IMR-90 (cell line): ENCODE measurements at regions not wholly inside any gene's neighbourhood (a gene's known extent, or its start where the extent isn't known, plus 50 kb on each side); places are given as distances from the start of the nearest gene placed in this dataset.

Source experiments
- ATAC-seq: fragments of 200-7000 bp; cut with Tn5 transposase; 2 replicates; pipeline ENCODE4 v1.9.1; 2020; ENCODE audit warnings: low read depth, mild to moderate bottlenecking, moderate library complexity
- BruUV-seq: library from RNA; stranded (reverse); fragments of 400-500 nt; replicated peaks from 2 replicates; lab custom pipeline; 2021; lab: Mats Ljungman, UMichigan
- CTCF ChIA-PET: fragments of 300-600 bp; formaldehyde crosslinking; extraction: SDS; loops from one replicate; lab custom pipeline; 2021; ENCODE audit warnings: antibody characterized with exemption; lab: Yijun Ruan, JAX
- POLR2A ChIA-PET: fragments of 300-600 bp; sonication (Branson Sonifier 250); formaldehyde crosslinking; loops from one replicate; lab custom pipeline; 2022; ENCODE audit warnings: antibody characterized with exemption; ENCODE audit not compliant: unreplicated experiment; lab: Charles Lee
- DNase-seq: peaks from one replicate; pipeline ENCODE4 v3.0.0; 2013
- H2AFZ ChIP-seq: replicated peaks from 2 replicates; pipeline ENCODE3; 2013; ENCODE audit warnings: low read length, mild to moderate bottlenecking; ENCODE audit not compliant: poor library complexity
- H2AK5ac ChIP-seq: 2 replicates; pipeline ENCODE4 v1.6.1; 2013; ENCODE audit warnings: low read depth, low read length, inconsistent platforms
- H2AK9ac ChIP-seq: replicated peaks from 2 replicates; pipeline ENCODE3; 2013; ENCODE audit warnings: mild to moderate bottlenecking, low read depth, low read length, moderate library complexity; ENCODE audit not compliant: poor library complexity
- H2BK120ac ChIP-seq: 2 replicates; pipeline ENCODE4 v1.6.1; 2013; ENCODE audit warnings: low read depth, low read length, inconsistent platforms
- H2BK15ac ChIP-seq: 3 replicates; pipeline ENCODE4 v1.6.1; 2013; ENCODE audit warnings: low read depth, low read length, inconsistent platforms
- H2BK20ac ChIP-seq: 2 replicates; pipeline ENCODE4 v1.6.1; 2013; ENCODE audit warnings: low read depth, mild to moderate bottlenecking, inconsistent platforms, low read length, moderate library complexity
- H2BK5ac ChIP-seq: 2 replicates; pipeline ENCODE4 v1.6.1; 2013; ENCODE audit warnings: mild to moderate bottlenecking, low read depth, low read length, inconsistent platforms; ENCODE audit not compliant: poor library complexity, severe bottlenecking
- H3K14ac ChIP-seq: replicated peaks from 2 replicates; pipeline ENCODE4 v1.6.1; 2013; ENCODE audit warnings: low read depth, low read length, inconsistent platforms
- H3K18ac ChIP-seq: 2 replicates; pipeline ENCODE4 v1.6.1; 2013; ENCODE audit warnings: low read depth, low read length, control low read depth
- H3K23ac ChIP-seq: 2 replicates; pipeline ENCODE4 v1.6.1; 2013; ENCODE audit warnings: low read depth, low read length, inconsistent platforms
- H3K27ac ChIP-seq: 2 replicates; pipeline ENCODE4 v1.5.1; 2013; ENCODE audit warnings: mild to moderate bottlenecking, control low read depth, low read length; ENCODE audit not compliant: insufficient read depth
- H3K27me3 ChIP-seq: 2 replicates; pipeline ENCODE4 v1.6.1; 2013; ENCODE audit warnings: low read length; ENCODE audit not compliant: control insufficient read depth, insufficient read depth
- H3K36me3 ChIP-seq: 2 replicates; pipeline ENCODE4 v1.6.1; 2013; ENCODE audit warnings: low read length, mixed read lengths; ENCODE audit not compliant: control insufficient read depth, insufficient read depth
- H3K4ac ChIP-seq: 2 replicates; pipeline ENCODE4 v1.6.1; 2013; ENCODE audit warnings: low read depth, low read length, inconsistent platforms
- H3K4me1 ChIP-seq: 2 replicates; pipeline ENCODE4 v1.6.1; 2013; ENCODE audit warnings: low read length, mixed read lengths; ENCODE audit not compliant: control insufficient read depth, insufficient read depth
- H3K4me2 ChIP-seq: 2 replicates; pipeline ENCODE4 v1.6.1; 2013; ENCODE audit warnings: low read depth, mild to moderate bottlenecking, control low read depth, low read length, moderate library complexity
- H3K4me3 ChIP-seq: 2 replicates; pipeline ENCODE4 v1.5.1; 2013; ENCODE audit warnings: low read depth, mild to moderate bottlenecking, control low read depth, low read length, moderate library complexity; ENCODE audit not compliant: insufficient read depth
- H3K56ac ChIP-seq: 2 replicates; pipeline ENCODE4 v1.6.1; 2013; ENCODE audit warnings: low read length, inconsistent platforms; ENCODE audit not compliant: insufficient read depth; ENCODE audit errors: extremely low read depth
- H3K79me1 ChIP-seq, 2 experiments: 2 replicates each; pipeline ENCODE4 v1.6.1; 2013; ENCODE audit warnings: low read length in 2 of 2, inconsistent platforms in 1 of 2, low read depth in 1 of 2
- H3K9ac ChIP-seq: 2 replicates; pipeline ENCODE4 v1.6.1; 2013; ENCODE audit warnings: low read depth, low read length, control low read depth
- H3K9me1 ChIP-seq: 2 replicates; pipeline ENCODE4 v1.6.1; 2013; ENCODE audit warnings: low read length, inconsistent platforms; ENCODE audit not compliant: insufficient read depth
- H3K9me3 ChIP-seq: 2 replicates; pipeline ENCODE4 v1.6.1; 2013; ENCODE audit warnings: low read length; ENCODE audit not compliant: control insufficient read depth, insufficient read depth
- H4K20me1 ChIP-seq: 2 replicates; pipeline ENCODE4 v1.6.1; 2013; ENCODE audit warnings: low read length, inconsistent platforms; ENCODE audit not compliant: insufficient read depth
- H4K5ac ChIP-seq: 2 replicates; pipeline ENCODE4 v1.6.1; 2013; ENCODE audit warnings: mild to moderate bottlenecking, low read depth, low read length, control low read depth
- H4K8ac ChIP-seq, 2 experiments: 2 replicates each; pipeline ENCODE4 v1.6.1; 2013; ENCODE audit warnings: low read depth in 2 of 2, low read length in 2 of 2, control low read depth in 1 of 2, inconsistent platforms in 1 of 2
- H4K91ac ChIP-seq: 2 replicates; pipeline ENCODE4 v1.6.1; 2013; ENCODE audit warnings: low read depth, low read length, inconsistent platforms; ENCODE audit not compliant: insufficient read depth
- MAFK ChIP-seq: IDR thresholded peaks from 2 replicates; pipeline ENCODE4 v1.6.1; 2012; ENCODE audit warnings: low read depth, low read length, improper control_type of control experiment
- MXI1 ChIP-seq: IDR thresholded peaks from 2 replicates; pipeline ENCODE4 v1.6.1; 2012; ENCODE audit warnings: low read depth, mild to moderate bottlenecking, low read length, moderate library complexity, borderline replicate concordance
- WGBS, 2 experiments: methylation state at CpG; one replicate each; pipeline versions ENCODE4 v1.1.5 to v1.1.7; 2013; ENCODE audit warnings: missing lambda C conversion rate in 2 of 2; ENCODE audit not compliant: insufficient read length in 1 of 2; ENCODE audit errors: extremely low coverage in 2 of 2; 5-methylcytosine and 5-hydroxymethylcytosine counted together
- dilution Hi-C: fragments of 300-500 bp; cut with HindIII; formaldehyde crosslinking; loops from one replicate; pipeline ENCODE4 v1.14.3; 2018; ENCODE audit warnings: low sequenced_read_pairs; ENCODE audit not compliant: unreplicated experiment
- in situ Hi-C: fragments of 300-500 bp; cut with MboI; formaldehyde crosslinking; loops from 3 replicates; pipeline ENCODE4 v1.14.3; 2019; ENCODE audit warnings: low sequenced_read_pairs, inconsistent platforms, mixed read lengths
- intact Hi-C: fragments of 100-400 bp; cut with micrococcal nuclease; formaldehyde crosslinking; loops from 2 replicates; pipeline ENCODE4 v1.10.0; 2022

- H4K5ac ChIP-seq: no peak overlapping the region
- no peak overlapping the region for H2BK15ac ChIP-seq
- no peak overlapping the region for H3K18ac ChIP-seq
- H3K27ac ChIP-seq: no peak overlapping the region
- H3K36me3 ChIP-seq: no peaks in the 10 kb centered on the region
- CTCF ChIA-PET: no interaction called here
- no peak for ATAC-seq
- no peak overlapping the region for H4K91ac ChIP-seq
- H3K9me3 ChIP-seq: peaks cover 7% of the 10 kb centered on the region; the same call in 1 of the 2 replicates
- no TSS peak for BruUV-seq
- H3K9ac ChIP-seq: no peak overlapping the region
- no peak overlapping the region for H3K4me2 ChIP-seq
- no peak overlapping the region for H3K23ac ChIP-seq
- no peak overlapping the region for H3K14ac ChIP-seq
- intact Hi-C loops: no loop called here
- H4K20me1 ChIP-seq: no peaks in the 10 kb centered on the region
- no peak overlapping the region for H2BK20ac ChIP-seq
- in situ Hi-C loops: no loop called here
- POLR2A ChIA-PET: no interaction called here
- H2AFZ ChIP-seq: no peak overlapping the region
- dilution Hi-C loops: no loop called here
- no peak overlapping the region for H3K4me3 ChIP-seq
- no peak overlapping the region for H4K8ac ChIP-seq
- H3K79me1 ChIP-seq: no peaks in the 10 kb centered on the region
- WGBS, 2 experiments: no CpG with 5 or more reads among the region's 1 CpG
- H2BK5ac ChIP-seq: no peak overlapping the region
- H3K27me3 ChIP-seq: no peaks in the 10 kb centered on the region
- H3K9me1 ChIP-seq: no peaks in the 10 kb centered on the region
- no peak for DNase-seq
- no peak overlapping the region for H2AK9ac ChIP-seq
- H2AK5ac ChIP-seq: no peak overlapping the region
- no peak overlapping the region for H2BK120ac ChIP-seq
- H3K56ac ChIP-seq: no peak overlapping the region
- no peak overlapping the region for H3K4ac ChIP-seq
- H3K4me1 ChIP-seq: no peaks in the 10 kb centered on the region; the same call in 1 of the 2 replicates
- TF ChIP-seq MAFK (peak; percentile 74), MXI1 (no peak)
Observed at GRCh38 chr3:5282703-5283102, 95.2 kb downstream of the EDEM1 start.
